GM20000 (cell line): ENCODE measurements at regions not wholly inside any gene's neighbourhood (a gene's known extent, or its start where the extent isn't known, plus 50 kb on each side); places are given as distances from the start of the nearest gene placed in this dataset.

Experiments used
- DNase-seq: peaks from one replicate; pipeline ENCODE4 v3.0.0; 2012; ENCODE audit warnings: low spot score
- CTCF ChIP-seq: IDR thresholded peaks from 2 replicates; pipeline ENCODE4 v1.5.1; 2012; ENCODE audit warnings: mild to moderate bottlenecking, control low read depth; ENCODE audit errors: extremely low read depth, missing control alignments

- TF ChIP-seq CTCF: no peak
- DNase-seq: no peak
Measured at GRCh38 chr5:38113880-38114279, 144.5 kb upstream of the EGFLAM start.

GRCh38 chr5:38113456-38113855, 144.9 kb upstream of the EGFLAM start:
- TF ChIP-seq CTCF: no peak
- DNase-seq: no peak

- no peak for DNase-seq
- no peak for TF ChIP-seq CTCF
Measured at GRCh38 chr5:38112938-38113337, 145.4 kb upstream of the EGFLAM start.

- DNase-seq: no peak
- no peak for TF ChIP-seq CTCF
Measured at GRCh38 chr5:38110130-38110529, 148.2 kb upstream of the EGFLAM start.

GRCh38 chr5:38107096-38107495, 151.3 kb upstream of the EGFLAM start:
- no peak for TF ChIP-seq CTCF
- no peak for DNase-seq

GRCh38 chr5:38105801-38106200, 152.6 kb upstream of the EGFLAM start:
- TF ChIP-seq CTCF: no peak
- no peak for DNase-seq

GRCh38 chr5:38105231-38105570, 153.2 kb upstream of the EGFLAM start:
- no peak for TF ChIP-seq CTCF
- no peak for DNase-seq
